Gastrocnemius medialis (tissue), 4 donors: ENCODE measurements at regions not wholly inside any gene's neighbourhood (a gene's known extent, or its start where the extent isn't known, plus 50 kb on each side); places are given as distances from the start of the nearest gene placed in this dataset.
A peak's percentile ranks its signal among the peaks of the same experiment; 100 is the strongest.

Experiments
- ATAC-seq, 2 donors: fragments of 150-250 bp; one replicate each; pipeline ENCODE4 v1.9.1; 2016
- DNase-seq, 2 donors: peaks; one replicate each; pipeline ENCODE4 v3.0.0-alpha.2; 2019
- H3K27ac ChIP-seq, 4 donors: fragments of 200-600 bp; sonication (generic); 1 replicate in 1 of 4; 2 replicates in 3 of 4; pipeline ENCODE4 v1.5.1; 2016 to 2018; ENCODE audit warnings: mild to moderate bottlenecking in 2 of 4, moderate library complexity in 1 of 4
- H3K27me3 ChIP-seq, 3 donors: fragments of 200-600 bp; sonication (generic) in 2 of 3; 1 replicate in 1 of 3; 2 replicates in 2 of 3; pipeline versions ENCODE4 v1.5.1 to v1.6.0; 2016 to 2019; ENCODE audit warnings: mild to moderate bottlenecking in 1 of 3, moderate library complexity in 1 of 3
- H3K36me3 ChIP-seq, 2 donors: fragments of 200-600 bp; sonication (generic) in 1 of 2; one replicate each; pipeline ENCODE4 v1.5.1; 2017 to 2018
- H3K4me1 ChIP-seq, 2 donors: fragments of 200-600 bp; sonication (generic) in 1 of 2; one replicate each; pipeline ENCODE4 v1.5.1; 2016 to 2017; ENCODE audit warnings: mild to moderate bottlenecking in 2 of 2
- H3K4me3 ChIP-seq, 4 donors: fragments of 200-600 bp; sonication (generic) in 3 of 4; 1 replicate in 1 of 4; 2 replicates in 3 of 4; pipeline ENCODE4 v1.5.1; 2016 to 2019; ENCODE audit warnings: mild to moderate bottlenecking in 2 of 4
- H3K9me3 ChIP-seq, 3 donors: fragments of 200-600 bp; sonication (generic) in 2 of 3; 1 replicate in 1 of 3; 2 replicates in 2 of 3; pipeline ENCODE4 v1.5.1; 2016 to 2019
- CTCF ChIP-seq, 5 experiments: fragments of 450-650 bp in 3 of 5; fragments of 200-600 bp in 2 of 5; sonication (generic) in 2 of 5; IDR thresholded peaks in 4 of 5; conservative IDR thresholded peaks in 1 of 5; 1 replicate in 4 of 5; 2 replicates in 1 of 5; pipeline ENCODE4 v1.5.1; 2016 to 2019; ENCODE audit warnings: antibody characterized with exemption in 5 of 5, mild to moderate bottlenecking in 3 of 5, moderate library complexity in 3 of 5
- POLR2A ChIP-seq, 2 donors: fragments of 450-650 bp; IDR thresholded peaks; one replicate each; pipeline ENCODE4 v1.6.1; 2017; ENCODE audit warnings: antibody characterized with exemption in 2 of 2, mild to moderate bottlenecking in 2 of 2, moderate library complexity in 2 of 2
- in situ Hi-C, 4 donors: fragments of 200-750 bp; cut with MboI; loops; one replicate each; pipeline versions ENCODE4 v1.15.0 to v1.8.0; 2017; ENCODE audit warnings: low sequenced_read_pairs in 4 of 4
- intact Hi-C: fragments of 100-400 bp; cut with DNase I; formaldehyde crosslinking; loops from one replicate; pipeline ENCODE4 v1.15.1; 2023; ENCODE audit warnings: low total_unique reads

- H3K27ac ChIP-seq = no peak overlapping the region
Observed at GRCh38 chr1:55685560-55685959, 470.4 kb upstream of the USP24 start.

GRCh38 chr1:55684131-55684650, 469.0 kb upstream of the USP24 start:
- in situ Hi-C loops (loop anchor here in 1 of 4 donors (25.0 kb wide), 1 partner anchor 903 kb away; the partner anchor contains the start of gene PLPP3), intact Hi-C loops (no loop called here)
- TF ChIP-seq CTCF (IDR thresholded peaks at IDR 0.05 in 4 of 5, conservative IDR thresholded peaks at IDR 0.05 in 1 of 5) = no peak
- TF ChIP-seq POLR2A (IDR thresholded peaks at IDR 0.05) = no peak
- Histone ChIP-seq H3K36me3 (no peaks in the 10 kb centered on the region), H3K27me3 (no peaks in the 10 kb centered on the region), H3K27ac (no peak overlapping the region), H3K9me3 (no peaks in the 10 kb centered on the region), H3K4me3 (no peak overlapping the region), H3K4me1 (no peaks in the 10 kb centered on the region)
- DNase-seq (no peak), ATAC-seq (no peak)

More at GRCh38 chr1:55685560-55685959, 470.4 kb upstream of the USP24 start:
- no peaks in the 10 kb centered on the region for H3K27me3 ChIP-seq
- ATAC-seq = no peak
- H3K4me3 ChIP-seq = no peak overlapping the region
- H3K36me3 ChIP-seq = no peaks in the 10 kb centered on the region
- TF ChIP-seq POLR2A (IDR thresholded peaks at IDR 0.05) = no peak
- TF ChIP-seq CTCF (IDR thresholded peaks at IDR 0.05 in 4 of 5, conservative IDR thresholded peaks at IDR 0.05 in 1 of 5) = no peak
- no peaks in the 10 kb centered on the region for H3K9me3 ChIP-seq
- intact Hi-C loops (no loop called here), in situ Hi-C loops (loop anchor here in 1 of 4 donors (25.0 kb wide), 1 partner anchor 902 kb away; the partner anchor contains the start of gene PLPP3)
- DNase-seq = peak in 1 of 2 donors; percentile 21
- no peaks in the 10 kb centered on the region for H3K4me1 ChIP-seq

- intact Hi-C loops = no loop called here
- H3K27ac ChIP-seq = no peak overlapping the region
- in situ Hi-C loops = loop anchor here in 1 of 4 donors (25.0 kb wide), 1 partner anchor 905 kb away; the partner anchor contains the start of gene PLPP3
Observed at GRCh38 chr1:55682198-55682597, 467.0 kb upstream of the USP24 start.

GRCh38 chr1:55679971-55680370, 464.8 kb upstream of the USP24 start:
- TF ChIP-seq POLR2A (IDR thresholded peaks at IDR 0.05) = no peak
- no peak for TF ChIP-seq CTCF (IDR thresholded peaks at IDR 0.05 in 4 of 5, conservative IDR thresholded peaks at IDR 0.05 in 1 of 5)
- Histone ChIP-seq H3K36me3 (no peaks in the 10 kb centered on the region), H3K4me3 (no peak overlapping the region), H3K27me3 (no peaks in the 10 kb centered on the region), H3K4me1 (no peaks in the 10 kb centered on the region), H3K27ac (no peak overlapping the region), H3K9me3 (no peaks in the 10 kb centered on the region)
- DNase-seq = no peak
- intact Hi-C loops = no loop called here
- in situ Hi-C loops = loop anchor here in 1 of 4 donors (25.0 kb wide), 1 partner anchor 907 kb away; the partner anchor contains the start of gene PLPP3
- ATAC-seq = no peak

More at GRCh38 chr1:55682198-55682597, 467.0 kb upstream of the USP24 start:
- no peaks in the 10 kb centered on the region for H3K27me3 ChIP-seq
- ATAC-seq = no peak
- no peaks in the 10 kb centered on the region for H3K36me3 ChIP-seq
- no peaks in the 10 kb centered on the region for H3K9me3 ChIP-seq
- no peak for DNase-seq
- TF ChIP-seq CTCF (IDR thresholded peaks at IDR 0.05 in 4 of 5, conservative IDR thresholded peaks at IDR 0.05 in 1 of 5) (no peak), POLR2A (IDR thresholded peaks at IDR 0.05) (no peak)
- no peaks in the 10 kb centered on the region for H3K4me1 ChIP-seq
- no peak overlapping the region for H3K4me3 ChIP-seq
